Tibial artery (tissue), 4 donors: ENCODE measurements at regions not wholly inside any gene's neighbourhood (a gene's known extent, or its start where the extent isn't known, plus 50 kb on each side); places are given as distances from the start of the nearest gene placed in this dataset.

Source experiments
- DNase-seq, 2 donors: peaks; one replicate each; pipeline ENCODE4 v3.0.0-alpha.2; 2019
- H3K27ac ChIP-seq, 2 donors: fragments of 200-600 bp; sonication (generic) in 1 of 2; 1 replicate in 1 of 2; 2 replicates in 1 of 2; pipeline ENCODE4 v1.5.1; 2018 to 2019; ENCODE audit warnings: mild to moderate bottlenecking in 1 of 2
- H3K27me3 ChIP-seq, 2 donors: fragments of 200-600 bp; sonication (generic) in 1 of 2; one replicate each; pipeline versions ENCODE4 v1.5.1 to v1.6.0; 2016 to 2019
- H3K36me3 ChIP-seq, 3 donors: fragments of 200-600 bp; sonication (generic) in 2 of 3; one replicate each; pipeline ENCODE4 v1.5.1; 2016 to 2019; ENCODE audit warnings: mild to moderate bottlenecking in 2 of 3
- H3K4me1 ChIP-seq, 4 donors: fragments of 200-600 bp; sonication (generic) in 2 of 4; 1 replicate in 3 of 4; 2 replicates in 1 of 4; pipeline ENCODE4 v1.5.1; 2016 to 2019
- H3K4me3 ChIP-seq, 2 donors: fragments of 200-600 bp; sonication (generic) in 1 of 2; 1 replicate in 1 of 2; 2 replicates in 1 of 2; pipeline ENCODE4 v1.5.1; 2018 to 2019; ENCODE audit warnings: mild to moderate bottlenecking in 2 of 2
- H3K9me3 ChIP-seq, 3 donors: fragments of 200-600 bp; sonication (generic) in 1 of 3; one replicate each; pipeline ENCODE4 v1.5.1; 2016 to 2019
- intact Hi-C: fragments of 100-400 bp; cut with DNase I; formaldehyde crosslinking; loops from one replicate; pipeline ENCODE4 v1.15.0; 2023; ENCODE audit warnings: low total_unique reads
- TF ChIP-seq, protein P1 (sequence below), 2 experiments: fragments of 200-600 bp in 1 of 2; fragments of 450-650 bp in 1 of 2; IDR thresholded peaks; one replicate each; pipeline ENCODE4 v1.5.1; 2017 to 2019; ENCODE audit warnings: antibody characterized with exemption in 2 of 2, mild to moderate bottlenecking in 1 of 2, moderate library complexity in 1 of 2

DNA sequence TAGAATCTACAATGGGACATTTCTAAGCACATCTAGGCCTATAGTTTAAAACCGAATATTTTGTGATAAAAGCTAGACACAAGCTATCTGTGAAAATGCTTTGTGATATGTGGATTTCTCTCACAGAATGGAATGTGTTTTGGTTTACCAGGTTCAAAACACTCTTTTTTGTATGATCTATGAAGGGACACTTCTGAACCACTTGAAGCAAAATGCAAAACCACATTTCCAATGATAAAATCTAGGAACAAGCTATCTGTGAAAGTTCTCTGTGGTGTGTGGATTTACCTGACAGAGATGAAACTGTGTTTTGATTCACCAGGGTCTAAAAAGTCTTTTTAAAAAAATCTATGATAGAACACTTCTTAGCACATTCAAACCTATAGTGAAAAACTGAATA is 2192.4 kb downstream of the TP53TG3F start:
- Histone ChIP-seq H3K27me3 (no peaks in the 10 kb centered on the region), H3K4me1 (no peaks in the 10 kb centered on the region), H3K36me3 (no peaks in the 10 kb centered on the region), H3K27ac (no peak overlapping the region), H3K9me3 (no peaks in the 10 kb centered on the region), H3K4me3 (no peak overlapping the region)
- intact Hi-C loops = no loop called here
- no peak for DNase-seq
- TF ChIP-seq, protein P1, sequence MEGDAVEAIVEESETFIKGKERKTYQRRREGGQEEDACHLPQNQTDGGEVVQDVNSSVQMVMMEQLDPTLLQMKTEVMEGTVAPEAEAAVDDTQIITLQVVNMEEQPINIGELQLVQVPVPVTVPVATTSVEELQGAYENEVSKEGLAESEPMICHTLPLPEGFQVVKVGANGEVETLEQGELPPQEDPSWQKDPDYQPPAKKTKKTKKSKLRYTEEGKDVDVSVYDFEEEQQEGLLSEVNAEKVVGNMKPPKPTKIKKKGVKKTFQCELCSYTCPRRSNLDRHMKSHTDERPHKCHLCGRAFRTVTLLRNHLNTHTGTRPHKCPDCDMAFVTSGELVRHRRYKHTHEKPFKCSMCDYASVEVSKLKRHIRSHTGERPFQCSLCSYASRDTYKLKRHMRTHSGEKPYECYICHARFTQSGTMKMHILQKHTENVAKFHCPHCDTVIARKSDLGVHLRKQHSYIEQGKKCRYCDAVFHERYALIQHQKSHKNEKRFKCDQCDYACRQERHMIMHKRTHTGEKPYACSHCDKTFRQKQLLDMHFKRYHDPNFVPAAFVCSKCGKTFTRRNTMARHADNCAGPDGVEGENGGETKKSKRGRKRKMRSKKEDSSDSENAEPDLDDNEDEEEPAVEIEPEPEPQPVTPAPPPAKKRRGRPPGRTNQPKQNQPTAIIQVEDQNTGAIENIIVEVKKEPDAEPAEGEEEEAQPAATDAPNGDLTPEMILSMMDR (IDR thresholded peaks at IDR 0.05) = no peak

GRCh38 chr16:35664091-35664693 is 2204.8 kb downstream of the TP53TG3F start:
- H3K9me3 ChIP-seq = peaks cover 0 to 5% (median 0%) of the 10 kb centered on the region in 3 donors
- H3K27ac ChIP-seq = no peak overlapping the region
- H3K36me3 ChIP-seq = no peaks in the 10 kb centered on the region
- H3K27me3 ChIP-seq = no peaks in the 10 kb centered on the region
- intact Hi-C loops = no loop called here
- H3K4me3 ChIP-seq = no peak overlapping the region
- no peaks in the 10 kb centered on the region for H3K4me1 ChIP-seq
- TF ChIP-seq, protein P1 (IDR thresholded peaks at IDR 0.05) = no peak
- DNase-seq = peak in 1 of 2 donors; percentile 17

DNA sequence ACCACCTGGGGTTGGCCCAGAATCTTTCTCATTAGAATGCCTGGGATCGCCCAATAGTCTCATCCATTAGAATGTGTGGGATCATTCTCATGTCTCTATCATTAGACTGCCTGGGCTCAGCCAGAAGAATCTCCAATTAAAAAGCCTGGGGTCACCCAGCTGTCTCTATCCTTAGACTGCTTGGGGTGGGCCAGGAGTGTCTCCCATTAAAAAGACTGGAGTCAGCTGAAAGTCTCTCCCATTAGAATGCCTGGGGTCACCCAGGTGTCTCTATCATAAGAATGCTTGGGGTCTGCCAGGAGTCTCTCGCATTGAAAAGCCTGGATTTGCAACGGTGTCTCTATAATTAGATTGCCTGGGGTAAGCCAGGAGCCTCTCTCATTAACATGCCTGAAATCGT is 2225.7 kb downstream of the TP53TG3F start:
- no peak overlapping the region for H3K4me3 ChIP-seq
- H3K36me3 ChIP-seq = no peaks in the 10 kb centered on the region
- H3K27ac ChIP-seq = no peak overlapping the region
- no peaks in the 10 kb centered on the region for H3K27me3 ChIP-seq
- DNase-seq = peak in 1 of 2 donors; percentile 11
- H3K4me1 ChIP-seq = no peaks in the 10 kb centered on the region
- H3K9me3 ChIP-seq = peaks cover 0 to 3% (median 0%) of the 10 kb centered on the region in 3 donors
- intact Hi-C loops = no loop called here
- TF ChIP-seq, protein P1 (IDR thresholded peaks at IDR 0.05) = no peak

DNA sequence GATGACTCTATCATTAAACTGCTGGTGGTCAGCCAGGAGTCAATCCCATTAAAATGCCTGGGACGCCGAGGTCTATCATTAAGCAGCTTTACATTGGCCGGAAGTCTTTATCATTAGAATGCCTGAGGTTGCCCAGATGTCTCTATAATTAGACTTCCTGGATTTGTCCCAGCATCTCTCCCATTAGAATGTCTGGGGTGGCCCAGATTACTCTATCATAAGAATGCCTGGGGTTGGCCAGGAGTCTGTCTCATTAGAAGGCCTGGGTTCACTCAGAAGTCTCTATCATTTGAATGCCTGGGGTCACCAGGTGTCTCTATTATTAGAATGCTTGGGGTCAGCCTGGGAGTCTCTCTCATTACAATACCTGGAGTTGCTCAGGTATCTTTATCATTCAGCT is 2227.2 kb downstream of the TP53TG3F start:
- H3K27me3 ChIP-seq = no peaks in the 10 kb centered on the region
- H3K27ac ChIP-seq = no peak overlapping the region
- DNase-seq = no peak
- intact Hi-C loops = no loop called here
- H3K9me3 ChIP-seq = peaks cover 0 to 7% (median 0%) of the 10 kb centered on the region in 3 donors
- no peaks in the 10 kb centered on the region for H3K4me1 ChIP-seq
- TF ChIP-seq, protein P1 (IDR thresholded peaks at IDR 0.05) = no peak
- H3K4me3 ChIP-seq = no peak overlapping the region
- H3K36me3 ChIP-seq = no peaks in the 10 kb centered on the region

GRCh38 chr16:35687071-35687470 is 2227.7 kb downstream of the TP53TG3F start:
- Histone ChIP-seq H3K27me3 (no peaks in the 10 kb centered on the region), H3K27ac (no peak overlapping the region), H3K36me3 (no peaks in the 10 kb centered on the region), H3K4me1 (no peaks in the 10 kb centered on the region), H3K9me3 (peaks cover 0 to 7% (median 0%) of the 10 kb centered on the region in 3 donors), H3K4me3 (no peak overlapping the region)
- TF ChIP-seq, protein P1 (IDR thresholded peaks at IDR 0.05) = no peak
- DNase-seq = peak in 1 of 2 donors; percentile 31
- intact Hi-C loops = no loop called here

DNA sequence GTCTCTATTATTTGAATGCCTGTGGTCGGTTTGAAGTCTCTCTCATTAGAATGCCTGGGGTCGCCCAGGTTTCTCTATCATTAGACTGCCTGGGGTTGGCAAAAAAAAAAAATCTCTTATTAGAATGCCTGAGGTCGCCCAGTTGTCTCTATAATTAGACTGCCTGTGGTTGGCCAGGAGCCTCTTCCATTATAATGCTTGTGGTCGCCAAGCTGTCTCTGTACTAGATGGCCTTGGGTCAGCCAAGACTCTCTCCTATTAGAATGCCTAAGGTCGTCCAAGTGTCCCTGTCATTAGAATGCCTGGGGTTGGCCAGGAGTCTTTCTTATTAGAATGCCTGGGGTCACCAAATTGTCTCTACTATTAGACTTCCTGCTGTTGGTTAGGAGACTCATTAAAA is 2228.4 kb downstream of the TP53TG3F start:
- Histone ChIP-seq H3K36me3 (no peaks in the 10 kb centered on the region), H3K27me3 (no peaks in the 10 kb centered on the region), H3K4me1 (no peaks in the 10 kb centered on the region), H3K9me3 (peaks cover 0 to 9% (median 5%) of the 10 kb centered on the region in 3 donors), H3K27ac (no peak overlapping the region), H3K4me3 (no peak overlapping the region)
- no peak for DNase-seq
- TF ChIP-seq, protein P1 (IDR thresholded peaks at IDR 0.05) = no peak
- intact Hi-C loops = no loop called here
